Mesenteric fat pad (tissue), 1 donor: ENCODE measurements at regions not wholly inside any gene's neighbourhood (a gene's known extent, or its start where the extent isn't known, plus 50 kb on each side); places are given as distances from the start of the nearest gene placed in this dataset.
"Not testable (repeated sequence)": the region's sequence is repeated elsewhere in the genome, so short reads cannot be mapped to it uniquely, and the experiment has no call there.

Source experiments
- DNase-seq: peaks from one replicate; pipeline ENCODE4 v3.0.0-alpha.2; 2020; ENCODE audit warnings: low spot score
- donor health status: DM: yes; HTN: yes; CAD: no.

DNA sequence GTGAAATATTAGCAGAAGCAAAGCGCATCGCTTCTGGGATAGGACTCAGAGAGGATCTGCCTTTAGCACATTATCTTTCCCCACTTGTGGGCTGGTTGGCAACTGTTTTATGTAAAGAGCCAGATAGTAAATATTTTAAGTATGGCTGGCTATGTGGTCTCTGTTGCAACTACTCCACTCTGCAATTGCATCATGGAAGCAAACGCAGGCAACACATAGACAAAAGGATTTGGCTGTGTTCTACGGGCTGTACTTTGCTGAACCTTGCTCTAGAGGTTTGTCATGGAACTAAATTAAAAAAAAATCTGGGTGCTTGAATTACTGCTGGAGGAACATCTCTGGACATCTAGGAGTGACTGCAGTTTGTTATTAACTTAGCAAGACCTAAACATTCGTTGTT, 307.8 kb upstream of the TPK1 start:
- no peak for DNase-seq

- DNase-seq, result no peak
These were observed 298.5 kb upstream of the TPK1 start for GRCh38 chr7:145134377-145134776.

DNA sequence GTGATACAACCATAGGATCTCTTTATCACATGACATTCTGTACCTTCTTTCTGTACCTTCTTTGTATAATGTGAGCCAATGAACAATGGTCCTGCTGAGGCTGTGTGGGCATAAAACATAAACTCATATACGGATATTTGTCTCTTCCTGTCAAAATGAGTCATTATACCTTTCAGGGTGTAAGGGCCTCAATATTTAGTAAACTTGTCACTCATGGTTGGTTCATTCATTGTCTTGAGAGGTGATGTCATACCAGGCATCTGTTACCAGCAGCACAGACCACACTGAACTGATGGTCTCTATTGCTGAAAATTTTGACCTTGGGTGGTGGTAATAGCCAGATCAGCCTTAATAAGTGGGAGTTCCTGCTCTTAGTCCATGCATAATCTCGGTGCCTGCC, 287.6 kb upstream of the TPK1 start:
- no peak for DNase-seq

GRCh38 chr7:145106001-145106400, 270.1 kb upstream of the TPK1 start:
- DNase-seq, result no peak

DNA sequence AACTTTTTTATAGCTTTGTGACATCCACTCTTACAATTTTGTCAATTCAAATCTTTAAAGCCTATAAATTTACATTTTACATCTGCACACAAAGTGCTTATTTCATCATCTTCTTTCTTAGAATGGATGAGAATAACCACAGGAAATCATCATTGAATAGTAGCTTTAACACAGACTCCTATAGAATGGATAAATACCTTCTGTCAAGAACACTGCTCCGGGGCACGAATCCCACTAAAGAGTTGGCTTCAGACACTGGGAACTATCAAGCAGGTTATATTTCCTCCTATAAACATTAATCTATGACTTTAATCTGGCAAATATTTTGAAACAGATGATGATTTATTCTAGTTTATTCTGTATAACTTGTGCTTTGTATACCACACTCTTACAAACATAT, 269.7 kb upstream of the TPK1 start:
- no peak for DNase-seq

DNA sequence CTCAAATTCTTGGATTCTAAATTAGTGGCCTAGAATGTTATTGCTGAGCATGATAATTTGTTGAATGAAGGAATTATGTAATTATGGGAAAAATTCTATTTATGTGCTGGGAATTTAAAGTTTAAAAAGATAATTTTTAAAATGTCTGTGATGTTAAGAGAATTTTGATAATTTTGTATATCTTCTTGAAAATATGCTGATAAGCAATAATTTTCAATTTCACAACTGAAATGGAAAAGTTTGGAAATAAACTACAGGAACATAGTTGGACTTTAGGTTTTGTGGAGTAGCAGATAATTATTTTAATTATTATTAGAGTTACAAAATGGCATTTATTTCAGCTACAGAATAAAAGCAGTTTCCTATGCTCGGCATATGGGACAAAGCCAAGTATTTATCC, 268.5 kb upstream of the TPK1 start:
- no peak for DNase-seq

DNA sequence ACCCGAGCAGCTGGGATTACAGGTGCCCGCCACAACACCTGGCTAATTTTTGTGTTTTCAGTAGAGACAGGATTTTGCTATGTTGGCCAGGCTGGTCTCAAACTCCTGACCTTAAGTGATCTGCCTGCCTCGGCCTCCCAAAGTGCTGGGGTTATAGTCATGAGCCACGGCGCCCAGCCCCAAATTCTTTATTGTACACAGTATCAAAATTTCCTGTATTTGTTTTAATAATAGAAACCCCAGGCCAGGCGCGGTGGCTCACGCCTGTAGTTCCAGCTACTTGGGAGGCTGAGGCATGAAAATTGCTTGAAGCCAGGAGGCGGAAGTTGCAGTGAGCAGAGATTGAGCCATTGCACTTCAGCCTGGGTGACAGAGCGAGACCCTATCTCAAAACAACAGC, 266.3 kb upstream of the TPK1 start:
- not testable (repeated sequence) for DNase-seq

GRCh38 chr7:145092766-145093165, 256.9 kb upstream of the TPK1 start:
- no peak for DNase-seq

- DNase-seq, result no peak
These were observed 252.4 kb upstream of the TPK1 start for GRCh38 chr7:145088111-145088745.

DNA sequence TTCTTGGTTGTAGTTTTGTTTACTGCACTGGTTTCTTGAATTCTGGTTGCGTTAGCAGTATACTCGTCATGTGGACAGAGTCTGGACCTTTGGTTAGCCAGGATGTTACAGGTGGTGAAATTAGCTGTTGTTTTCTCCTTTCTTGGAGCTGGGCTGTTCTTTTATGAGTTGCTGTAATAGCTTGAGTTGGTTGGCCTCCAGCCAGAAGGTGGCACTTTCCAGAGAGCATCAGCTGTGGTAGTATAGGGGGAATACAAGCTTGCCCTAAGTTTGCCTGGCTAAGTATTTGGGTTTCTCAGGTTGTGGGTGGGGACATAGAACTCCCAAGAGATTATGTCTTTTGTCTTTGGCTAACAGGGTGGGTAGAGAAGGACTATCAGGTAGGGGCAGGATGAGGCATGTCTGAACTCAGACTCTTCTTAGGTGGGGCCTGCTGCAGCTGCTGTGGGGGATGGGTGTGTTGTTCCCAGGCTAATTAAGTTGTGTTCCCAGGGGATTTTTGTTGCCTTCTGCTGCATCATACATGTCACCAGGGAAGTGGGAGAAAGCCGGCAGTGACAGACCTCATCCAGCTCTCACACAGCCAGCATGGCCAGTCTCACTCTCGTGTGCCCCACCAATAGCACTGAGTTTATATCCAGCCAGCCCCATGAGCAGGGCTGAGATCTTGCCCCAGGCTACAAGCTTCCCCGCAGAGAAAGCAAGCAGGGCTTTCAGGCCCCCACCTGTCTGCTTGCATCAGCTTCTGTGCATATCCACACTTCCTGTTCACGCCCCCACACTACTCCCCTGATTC, 246.7 kb upstream of the TPK1 start:
- no peak for DNase-seq

GRCh38 chr7:145065473-145065872, 229.6 kb upstream of the TPK1 start:
- no peak for DNase-seq

GRCh38 chr7:145064114-145064513, 228.3 kb upstream of the TPK1 start:
- no peak for DNase-seq

- no peak for DNase-seq
These were observed 217.9 kb upstream of the TPK1 start for GRCh38 chr7:145053781-145054180.

- DNase-seq, result no peak
These were observed 214.6 kb upstream of the TPK1 start for GRCh38 chr7:145050415-145050814.

DNA sequence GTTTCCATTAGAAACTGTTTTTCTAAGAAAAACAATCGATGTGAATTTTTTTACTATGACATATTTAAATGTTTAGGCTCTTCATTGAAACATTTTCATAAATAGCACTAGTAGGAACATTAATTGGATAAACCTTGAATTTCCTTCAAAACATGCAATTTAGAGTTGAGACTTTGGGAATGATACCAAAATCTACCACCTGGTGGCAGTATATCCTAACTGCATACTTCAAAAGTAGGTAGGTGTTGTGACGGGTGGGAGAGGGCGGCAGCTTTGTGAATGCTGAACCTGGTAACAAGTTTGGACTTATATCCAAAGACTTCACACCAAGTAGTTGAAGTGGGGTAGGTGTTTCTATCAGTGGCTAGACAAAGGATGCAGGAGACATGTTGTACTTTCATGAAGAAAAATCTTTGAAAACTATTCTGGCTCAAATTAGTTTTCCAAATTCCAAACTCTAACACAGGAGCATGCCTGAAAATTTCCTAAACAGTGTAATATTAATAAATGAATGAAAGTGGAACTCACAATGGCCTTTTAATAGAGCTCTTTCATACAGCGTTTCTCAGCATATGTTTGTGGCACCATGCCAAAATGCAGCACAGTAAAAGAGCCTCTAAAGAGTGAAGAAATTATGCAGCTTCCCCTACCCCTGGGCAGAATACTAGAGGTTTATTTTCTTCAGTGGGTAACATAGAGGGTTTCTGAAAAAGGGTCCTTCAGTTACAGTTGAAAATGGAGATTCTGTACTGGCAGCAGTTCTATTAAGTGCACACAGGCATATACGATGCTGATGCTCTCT, 201.0 kb upstream of the TPK1 start:
- no peak for DNase-seq

- no peak for DNase-seq
These were observed 195.3 kb upstream of the TPK1 start for GRCh38 chr7:145031162-145031561.

- DNase-seq, result no peak
These were observed 194.9 kb upstream of the TPK1 start for GRCh38 chr7:145030754-145031153.

DNA sequence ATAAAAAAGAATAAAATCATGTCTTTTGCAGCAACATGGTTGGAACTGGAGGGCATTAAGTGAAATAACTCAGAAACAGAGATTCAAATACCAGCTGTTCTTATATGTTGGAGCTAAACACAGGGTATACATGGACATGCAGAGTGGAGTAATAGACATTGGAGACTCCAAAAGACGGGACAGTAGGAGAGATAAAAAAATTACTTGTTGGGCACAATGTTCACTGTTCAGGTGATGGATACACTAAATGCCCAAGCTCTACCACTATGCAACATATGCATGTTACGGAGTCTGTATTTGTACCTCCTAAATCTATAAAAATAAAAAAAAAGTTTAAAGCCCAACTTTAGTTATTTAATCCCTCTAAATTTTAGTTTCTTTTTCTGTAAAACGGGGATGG, 184.6 kb upstream of the TPK1 start:
- no peak for DNase-seq

GRCh38 chr7:145016068-145016467, 180.2 kb upstream of the TPK1 start:
- DNase-seq, result no peak

- DNase-seq, result no peak
These were observed 174.0 kb upstream of the TPK1 start for GRCh38 chr7:145009876-145010275.

GRCh38 chr7:145005601-145006000, 169.7 kb upstream of the TPK1 start:
- no peak for DNase-seq

GRCh38 chr7:144997512-144997911, 161.7 kb upstream of the TPK1 start:
- no peak for DNase-seq
